GM18498 (cell line): ENCODE measurements at regions not wholly inside any gene's neighbourhood (a gene's known extent, or its start where the extent isn't known, plus 50 kb on each side); places are given as distances from the start of the nearest gene placed in this dataset.
"Not testable (repeated sequence)": the region's sequence is repeated elsewhere in the genome, so short reads cannot be mapped to it uniquely, and the experiment has no call there.

Experiments used
- ATAC-seq: cut with Tn5 transposase; IDR thresholded peaks from one replicate; pipeline ENCODE4 v1.9.1; 2021; ENCODE audit warnings: mild to moderate bottlenecking, moderate library complexity; ENCODE audit not compliant: unreplicated experiment

- ATAC-seq: no peak
Observed at GRCh38 chr2:116917196-116917595, 897.3 kb upstream of the DDX18 start.

GRCh38 chr2:116918574-116918973 is 895.9 kb upstream of the DDX18 start:
- ATAC-seq: no peak

GRCh38 chr2:116922414-116922813 is 892.1 kb upstream of the DDX18 start:
- ATAC-seq: no peak

- no peak for ATAC-seq
Observed at GRCh38 chr2:116924509-116924908, 890.0 kb upstream of the DDX18 start.

GRCh38 chr2:116935097-116935814 is 879.2 kb upstream of the DDX18 start:
- ATAC-seq: no peak

GRCh38 chr2:116948258-116948657 is 866.2 kb upstream of the DDX18 start:
- ATAC-seq: no peak

GRCh38 chr2:116949249-116949648 is 865.2 kb upstream of the DDX18 start:
- no peak for ATAC-seq

- ATAC-seq: no peak
Observed at GRCh38 chr2:116952254-116952653, 862.2 kb upstream of the DDX18 start.

GRCh38 chr2:116955646-116956045 is 858.8 kb upstream of the DDX18 start:
- ATAC-seq: no peak

GRCh38 chr2:116975608-116976007 is 838.9 kb upstream of the DDX18 start:
- no peak for ATAC-seq

GRCh38 chr2:116979916-116980764 is 834.4 kb upstream of the DDX18 start:
- no peak for ATAC-seq

- ATAC-seq: no peak
Observed at GRCh38 chr2:116987447-116987846, 827.0 kb upstream of the DDX18 start.

- ATAC-seq: no peak
Observed at GRCh38 chr2:116988303-116988702, 826.2 kb upstream of the DDX18 start.

- no peak for ATAC-seq
Observed at GRCh38 chr2:117019357-117019756, 795.1 kb upstream of the DDX18 start.

- no peak for ATAC-seq
Observed at GRCh38 chr2:117027646-117028045, 786.8 kb upstream of the DDX18 start.

- not testable (repeated sequence) for ATAC-seq
Observed at GRCh38 chr2:117028708-117029107, 785.8 kb upstream of the DDX18 start.

- no peak for ATAC-seq
Observed at GRCh38 chr2:117055499-117056375, 758.8 kb upstream of the DDX18 start.

- no peak for ATAC-seq
Observed at GRCh38 chr2:117056376-117056748, 758.1 kb upstream of the DDX18 start.

- ATAC-seq: no peak
Observed at GRCh38 chr2:117057016-117057415, 757.5 kb upstream of the DDX18 start.

GRCh38 chr2:117058366-117058765 is 756.1 kb upstream of the DDX18 start:
- ATAC-seq: no peak

- ATAC-seq: no peak
Observed at GRCh38 chr2:117064021-117064420, 750.5 kb upstream of the DDX18 start.
